HT-29 (cell line): ENCODE measurements at regions not wholly inside any gene's neighbourhood (a gene's known extent, or its start where the extent isn't known, plus 50 kb on each side); places are given as distances from the start of the nearest gene placed in this dataset.

ENCODE experiments used
- DNase-seq: peaks from one replicate; pipeline ENCODE4 v3.0.0-alpha.2; 2015; ENCODE audit warnings: low spot score

- no peak for DNase-seq
These were observed 85.2 kb upstream of the PRR23E start for GRCh38 chr3:127107491-127108375.

GRCh38 chr3:127108796-127109195 lies 84.1 kb upstream of the PRR23E start:
- no peak for DNase-seq

- no peak for DNase-seq
These were observed 81.8 kb upstream of the PRR23E start for GRCh38 chr3:127110982-127111693.

- no peak for DNase-seq
These were observed 79.9 kb upstream of the PRR23E start for GRCh38 chr3:127112796-127113570.

GRCh38 chr3:127113571-127113891 lies 79.4 kb upstream of the PRR23E start:
- DNase-seq, result no peak

GRCh38 chr3:127114337-127115070 lies 78.4 kb upstream of the PRR23E start:
- no peak for DNase-seq

- DNase-seq, result no peak
These were observed 77.1 kb upstream of the PRR23E start for GRCh38 chr3:127115691-127116351.

- DNase-seq, result no peak
These were observed 74.6 kb upstream of the PRR23E start for GRCh38 chr3:127118366-127118765.

GRCh38 chr3:127119693-127120464 lies 73.1 kb upstream of the PRR23E start:
- DNase-seq, result no peak

- DNase-seq, result no peak
These were observed 71.9 kb upstream of the PRR23E start for GRCh38 chr3:127120851-127121647.

- DNase-seq, result no peak
These were observed 71.0 kb upstream of the PRR23E start for GRCh38 chr3:127121885-127122284.

- no peak for DNase-seq
These were observed 69.4 kb upstream of the PRR23E start for GRCh38 chr3:127123533-127123932.

- DNase-seq, result no peak
These were observed 68.8 kb upstream of the PRR23E start for GRCh38 chr3:127124120-127124519.

GRCh38 chr3:127131424-127132170 lies 61.3 kb upstream of the PRR23E start:
- no peak for DNase-seq

- no peak for DNase-seq
These were observed 60.1 kb upstream of the PRR23E start for GRCh38 chr3:127132876-127133275.

GRCh38 chr3:127133971-127134370 lies 59.0 kb upstream of the PRR23E start:
- no peak for DNase-seq

GRCh38 chr3:127134466-127134865 lies 58.5 kb upstream of the PRR23E start:
- DNase-seq, result no peak

- DNase-seq, result no peak
These were observed 58.1 kb upstream of the PRR23E start for GRCh38 chr3:127134887-127135240.
